Lung (tissue), 11 donors: ENCODE measurements at regions not wholly inside any gene's neighbourhood (a gene's known extent, or its start where the extent isn't known, plus 50 kb on each side); places are given as distances from the start of the nearest gene placed in this dataset.
A peak's percentile ranks its signal among the peaks of the same experiment; 100 is the strongest.

Source experiments
- ATAC-seq: fragments of 200-7000 bp; cut with Tn5 transposase; one replicate; pipeline ENCODE4 v1.9.1; 2020; ENCODE audit warnings: moderate number of reproducible peaks; ENCODE audit not compliant: insufficient read depth, low FRiP score
- DNase-seq, 3 donors: peaks; one replicate each; pipeline ENCODE4 v3.0.0-alpha.2; 2013 to 2017
- H3K27ac ChIP-seq, 2 donors: one replicate each; pipeline ENCODE4 v1.5.1; 2013; ENCODE audit warnings: mild to moderate bottlenecking in 2 of 2, moderate library complexity in 2 of 2, control low read depth in 1 of 2, inconsistent platforms in 1 of 2, low read depth in 1 of 2, low read length in 1 of 2
- H3K27me3 ChIP-seq, 3 donors: one replicate each; pipeline ENCODE4 v1.5.1; 2013; ENCODE audit warnings: low read length in 2 of 3; ENCODE audit not compliant: control insufficient read depth in 3 of 3, insufficient read depth in 3 of 3
- H3K36me3 ChIP-seq, 4 donors: one replicate each; pipeline ENCODE4 v1.5.1; 2013; ENCODE audit warnings: low read length in 4 of 4, mild to moderate bottlenecking in 1 of 4, moderate library complexity in 1 of 4; ENCODE audit not compliant: control insufficient read depth in 4 of 4, insufficient read depth in 4 of 4
- H3K4me1 ChIP-seq, 5 donors: one replicate each; pipeline ENCODE4 v1.5.1; 2013; ENCODE audit warnings: low read length in 5 of 5, mild to moderate bottlenecking in 2 of 5, moderate library complexity in 1 of 5; ENCODE audit not compliant: control insufficient read depth in 5 of 5, insufficient read depth in 5 of 5
- H3K4me3 ChIP-seq: one replicate; pipeline ENCODE4 v1.5.1; 2013; ENCODE audit warnings: mild to moderate bottlenecking, control low read depth, moderate library complexity
- H3K9ac ChIP-seq, 2 donors: one replicate each; pipeline ENCODE4 v1.5.1; 2013; ENCODE audit warnings: low read length in 2 of 2, control low read depth in 1 of 2; ENCODE audit not compliant: insufficient read depth in 1 of 2
- H3K9me3 ChIP-seq, 4 donors: one replicate each; pipeline ENCODE4 v1.5.1; 2013; ENCODE audit warnings: low read length in 3 of 4, mild to moderate bottlenecking in 1 of 4, moderate library complexity in 1 of 4; ENCODE audit not compliant: control insufficient read depth in 4 of 4, insufficient read depth in 3 of 4
- CTCF ChIP-seq: IDR thresholded peaks from 2 replicates; pipeline ENCODE4 v1.5.1; 2012; ENCODE audit warnings: mild to moderate bottlenecking; ENCODE audit errors: control extremely low read depth, extremely low read depth
- WGBS, 2 donors: extraction: QIAGEN DNeasy Blood & Tissue Kit; methylation state at CpG; one replicate each; pipeline ENCODE4 v1.1.7; 2013; 5-methylcytosine and 5-hydroxymethylcytosine counted together
- donor health status: control.
- donor health status: control.
- donor health status: Bipolar disorder and iron deficiency.
- donor health status: healthy.
- donor health status: DM: yes; HTN: yes; CAD: no.

- no peak for TF ChIP-seq CTCF
- DNase-seq = no peak
- Histone ChIP-seq H3K36me3 (no peaks in the 10 kb centered on the region), H3K4me1 (peaks cover 0 to 13% (median 0%) of the 10 kb centered on the region in 5 donors), H3K4me3 (no peak overlapping the region), H3K9ac (no peak overlapping the region), H3K27me3 (no peaks in the 10 kb centered on the region), H3K9me3 (peaks cover 0 to 2% (median 0%) of the 10 kb centered on the region in 4 donors), H3K27ac (no peak overlapping the region)
- 91 to 94% methylated on average over 7 of the region's 7 CpGs for WGBS, 2 donors
- no peak for ATAC-seq
Observed at GRCh38 chr13:23022704-23023103, 158.1 kb upstream of the SGCG start.

- Histone ChIP-seq H3K27me3 (no peaks in the 10 kb centered on the region), H3K27ac (no peak overlapping the region), H3K4me3 (no peak overlapping the region), H3K9me3 (peaks cover 0 to 2% (median 0%) of the 10 kb centered on the region in 4 donors), H3K36me3 (no peaks in the 10 kb centered on the region), H3K4me1 (peaks cover 0 to 13% (median 0%) of the 10 kb centered on the region in 5 donors), H3K9ac (peak overlapping the region in 1 of 2 donors; percentile 24)
- no peak for ATAC-seq
- DNase-seq = peak in 1 of 3 donors; percentile 38
- no peak for TF ChIP-seq CTCF
- WGBS, 2 donors = 53 to 62% methylated on average over 5 of the region's 5 CpGs
Observed at GRCh38 chr13:23025864-23026608, 154.7 kb upstream of the SGCG start.

GRCh38 chr13:23039266-23039935 is 141.4 kb upstream of the SGCG start:
- WGBS, 2 donors = 66 to 81% methylated on average over 3 of the region's 3 CpGs
- peak in 2 of 3 donors; percentile 23 to 39 for DNase-seq

More at GRCh38 chr13:23039266-23039935, 141.4 kb upstream of the SGCG start:
- no peaks in the 10 kb centered on the region for H3K9me3 ChIP-seq
- no peak overlapping the region for H3K27ac ChIP-seq
- no peak overlapping the region for H3K9ac ChIP-seq
- H3K4me3 ChIP-seq = no peak overlapping the region
- no peak for ATAC-seq
- H3K36me3 ChIP-seq = no peaks in the 10 kb centered on the region
- TF ChIP-seq CTCF = no peak
- H3K27me3 ChIP-seq = no peaks in the 10 kb centered on the region
- peaks cover 0 to 16% (median 3%) of the 10 kb centered on the region in 5 donors for H3K4me1 ChIP-seq
